ENCODE measurements at regions not wholly inside any gene's neighbourhood (a gene's known extent, or its start where the extent isn't known, plus 50 kb on each side); places are given as distances from the start of the nearest gene placed in this dataset.

DNA sequence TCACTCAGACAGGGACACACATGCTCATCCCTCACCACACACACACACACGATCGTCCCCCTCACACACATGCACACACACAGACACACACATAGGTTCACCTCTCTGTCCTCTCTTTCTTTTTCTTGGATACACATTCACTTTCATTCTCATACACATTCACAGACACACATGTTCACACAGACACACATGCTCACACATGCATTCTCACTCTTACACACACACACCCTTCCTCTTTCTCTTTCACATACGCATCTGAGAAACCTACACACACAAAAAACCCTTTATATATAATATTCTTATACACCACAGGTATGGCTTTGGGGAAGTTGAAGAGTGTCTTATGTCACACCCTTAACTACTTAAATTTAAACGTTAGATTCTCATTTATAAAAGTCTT, 248.6 kb upstream of the RUNX1 start:
- no peaks in the 10 kb centered on the region for H3K27me3 ChIP-seq (ENCODE audit: insufficient read depth)

DNA sequence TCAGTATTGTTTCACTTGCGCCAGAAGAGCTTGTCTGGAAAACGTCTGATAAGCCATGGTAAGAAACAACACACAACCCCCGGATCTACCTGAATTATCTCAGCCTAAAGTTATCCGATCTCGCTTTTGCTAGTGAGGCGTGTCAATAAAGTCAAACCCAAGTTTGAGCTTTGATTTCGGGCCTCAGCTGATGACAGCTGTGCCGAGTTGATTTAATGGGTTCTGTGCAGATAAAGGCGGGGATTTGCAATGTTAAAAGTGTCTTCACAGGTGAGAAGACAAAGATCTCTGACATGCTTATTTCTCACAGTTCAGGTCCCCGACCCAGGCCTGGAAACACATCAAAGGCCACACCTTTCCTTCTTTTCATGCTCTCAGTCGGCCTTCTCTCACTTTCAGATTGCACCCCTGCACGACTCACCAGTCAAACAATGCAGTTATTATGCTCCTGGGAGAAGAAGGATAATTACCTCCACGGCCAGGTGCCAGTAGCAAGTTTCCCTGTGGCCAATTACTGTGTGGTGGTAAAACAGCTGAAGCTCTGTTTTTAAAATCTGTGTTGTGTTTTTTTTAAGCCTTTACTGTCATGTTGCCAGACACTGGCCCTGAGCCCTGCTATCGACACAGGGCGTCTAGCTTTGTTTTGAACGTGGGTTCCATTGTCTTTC, 245.3 kb upstream of the RUNX1 start:
- DNase-seq: no peak
- no peaks in the 10 kb centered on the region for H3K9me3 ChIP-seq
- H3K4me2 ChIP-seq: no peak overlapping the region
- no peaks in the 10 kb centered on the region for H3K36me3 ChIP-seq (replicated peaks in 1 of 2; ENCODE audit: control insufficient read depth in 1 of 2, insufficient read depth in 2 of 2, low read length in 1 of 2)
- H3K9ac ChIP-seq: no peak overlapping the region
- TF ChIP-seq, protein P1, sequence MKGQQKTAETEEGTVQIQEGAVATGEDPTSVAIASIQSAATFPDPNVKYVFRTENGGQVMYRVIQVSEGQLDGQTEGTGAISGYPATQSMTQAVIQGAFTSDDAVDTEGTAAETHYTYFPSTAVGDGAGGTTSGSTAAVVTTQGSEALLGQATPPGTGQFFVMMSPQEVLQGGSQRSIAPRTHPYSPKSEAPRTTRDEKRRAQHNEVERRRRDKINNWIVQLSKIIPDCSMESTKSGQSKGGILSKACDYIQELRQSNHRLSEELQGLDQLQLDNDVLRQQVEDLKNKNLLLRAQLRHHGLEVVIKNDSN (IDR thresholded peaks at IDR 0.05; ENCODE audit: borderline replicate concordance, low read depth): no peak
- TF ChIP-seq YY1 (IDR thresholded peaks at IDR 0.05; ENCODE audit: low read depth) (no peak), FOXJ3 (CRISPR knock-in tag; IDR thresholded peaks at IDR 0.05) (no peak), RXRA (IDR thresholded peaks at IDR 0.05; ENCODE audit: borderline replicate concordance, low read depth) (no peak), FOXM1 (IDR thresholded peaks at IDR 0.05; ENCODE audit: low read depth) (no peak), SMC3 (IDR thresholded peaks at IDR 0.05; ENCODE audit: low read depth, low read length) (no peak), RFX5 (IDR thresholded peaks at IDR 0.05; ENCODE audit: low read length) (no peak), NRF1 (IDR thresholded peaks at IDR 0.05; ENCODE audit: low read depth, low read length) (no peak)
- TF ChIP-seq, protein P2, sequence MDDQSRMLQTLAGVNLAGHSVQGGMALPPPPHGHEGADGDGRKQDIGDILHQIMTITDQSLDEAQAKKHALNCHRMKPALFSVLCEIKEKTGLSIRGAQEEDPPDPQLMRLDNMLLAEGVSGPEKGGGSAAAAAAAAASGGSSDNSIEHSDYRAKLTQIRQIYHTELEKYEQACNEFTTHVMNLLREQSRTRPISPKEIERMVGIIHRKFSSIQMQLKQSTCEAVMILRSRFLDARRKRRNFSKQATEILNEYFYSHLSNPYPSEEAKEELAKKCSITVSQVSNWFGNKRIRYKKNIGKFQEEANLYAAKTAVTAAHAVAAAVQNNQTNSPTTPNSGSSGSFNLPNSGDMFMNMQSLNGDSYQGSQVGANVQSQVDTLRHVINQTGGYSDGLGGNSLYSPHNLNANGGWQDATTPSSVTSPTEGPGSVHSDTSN (IDR thresholded peaks at IDR 0.05): no peak
- TF ChIP-seq, protein P3, sequence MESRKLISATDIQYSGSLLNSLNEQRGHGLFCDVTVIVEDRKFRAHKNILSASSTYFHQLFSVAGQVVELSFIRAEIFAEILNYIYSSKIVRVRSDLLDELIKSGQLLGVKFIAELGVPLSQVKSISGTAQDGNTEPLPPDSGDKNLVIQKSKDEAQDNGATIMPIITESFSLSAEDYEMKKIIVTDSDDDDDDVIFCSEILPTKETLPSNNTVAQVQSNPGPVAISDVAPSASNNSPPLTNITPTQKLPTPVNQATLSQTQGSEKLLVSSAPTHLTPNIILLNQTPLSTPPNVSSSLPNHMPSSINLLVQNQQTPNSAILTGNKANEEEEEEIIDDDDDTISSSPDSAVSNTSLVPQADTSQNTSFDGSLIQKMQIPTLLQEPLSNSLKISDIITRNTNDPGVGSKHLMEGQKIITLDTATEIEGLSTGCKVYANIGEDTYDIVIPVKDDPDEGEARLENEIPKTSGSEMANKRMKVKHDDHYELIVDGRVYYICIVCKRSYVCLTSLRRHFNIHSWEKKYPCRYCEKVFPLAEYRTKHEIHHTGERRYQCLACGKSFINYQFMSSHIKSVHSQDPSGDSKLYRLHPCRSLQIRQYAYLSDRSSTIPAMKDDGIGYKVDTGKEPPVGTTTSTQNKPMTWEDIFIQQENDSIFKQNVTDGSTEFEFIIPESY (IDR thresholded peaks at IDR 0.05; ENCODE audit: borderline replicate concordance, low read depth): no peak
- peaks cover 0 to 7% of the 10 kb centered on the region in 2 experiments; a peak in 1 of 4 replicates for H3K4me1 ChIP-seq (ENCODE audit: control insufficient read depth in 1 of 2, insufficient read depth in 2 of 2, low read depth in 1 of 2, low read length in 1 of 2)
- peaks cover 2% of the 10 kb centered on the region for H3F3A ChIP-seq (replicated peaks; ENCODE audit: insufficient read depth)
- no peaks in the 10 kb centered on the region for H3K79me2 ChIP-seq (ENCODE audit: insufficient read depth)
- no peaks in the 10 kb centered on the region for H4K20me1 ChIP-seq (ENCODE audit: insufficient read depth)
- no peak overlapping the region for H3K4me3 ChIP-seq (ENCODE audit: low read depth in 2 of 2, low read length in 1 of 2)
- H3K27ac ChIP-seq (ENCODE audit: low read depth in 2 of 2, low read length in 1 of 2): no peak overlapping the region
- H3K27me3 ChIP-seq (ENCODE audit: insufficient read depth): no peaks in the 10 kb centered on the region
- H2AFZ ChIP-seq (ENCODE audit: low read depth): no peak overlapping the region
- no peaks in the 10 kb centered on the region for H3K9me2 ChIP-seq
- 71% methylated on average over 16 of the region's 16 CpGs for WGBS (ENCODE audit: low lambda C conversion rate)
- POLR2A ChIA-PET: no interaction called here
- CTCF ChIA-PET: no interaction called here

More for the DNA sequence above, 248.6 kb upstream of the RUNX1 start:
- Histone ChIP-seq H3K79me2 (ENCODE audit: insufficient read depth) (no peaks in the 10 kb centered on the region), H3F3A (replicated peaks; ENCODE audit: insufficient read depth) (peaks cover 8% of the 10 kb centered on the region), H3K36me3 (replicated peaks in 1 of 2; ENCODE audit: control insufficient read depth in 1 of 2, insufficient read depth in 2 of 2, low read length in 1 of 2) (no peaks in the 10 kb centered on the region), H3K9me2 (no peaks in the 10 kb centered on the region), H3K27ac (ENCODE audit: low read depth in 2 of 2, low read length in 1 of 2) (no peak overlapping the region), H3K9ac (no peak overlapping the region), H4K20me1 (ENCODE audit: insufficient read depth) (no peaks in the 10 kb centered on the region), H3K4me3 (ENCODE audit: low read depth in 2 of 2, low read length in 1 of 2) (no peak overlapping the region), H3K9me3 (no peaks in the 10 kb centered on the region), H2AFZ (ENCODE audit: low read depth) (no peak overlapping the region), H3K4me1 (ENCODE audit: control insufficient read depth in 1 of 2, insufficient read depth in 2 of 2, low read depth in 1 of 2, low read length in 1 of 2) (peaks cover 2 to 7% of the 10 kb centered on the region in 2 experiments; a peak in 1 of 4 replicates), H3K4me2 (no peak overlapping the region)
- ChIA-PET CTCF (no interaction called here), POLR2A (no interaction called here)
- 93% methylated on average over 4 of the region's 4 CpGs for WGBS (ENCODE audit: low lambda C conversion rate)
- DNase-seq: no peak
- TF ChIP-seq MXI1 (IDR thresholded peaks at IDR 0.05; ENCODE audit: low read depth, low read length) (no peak), NFIC (IDR thresholded peaks at IDR 0.05; ENCODE audit: borderline replicate concordance) (no peak), RAD21 (IDR thresholded peaks at IDR 0.05; ENCODE audit: low read length) (no peak), RXRA (IDR thresholded peaks at IDR 0.05; ENCODE audit: borderline replicate concordance, low read depth) (no peak), TEAD4 (IDR thresholded peaks at IDR 0.05; ENCODE audit: borderline replicate concordance, insufficient read depth) (no peak), EZH2phosphoT487 (IDR thresholded peaks at IDR 0.05; ENCODE audit: borderline replicate concordance, low read depth) (no peak), SIN3A (IDR thresholded peaks at IDR 0.05; ENCODE audit: borderline replicate concordance, low read depth, low read length) (no peak), JUND (IDR thresholded peaks at IDR 0.05) (no peak), TCF12 (IDR thresholded peaks at IDR 0.05) (no peak), GATA2 (CRISPR knock-in tag; IDR thresholded peaks at IDR 0.05) (no peak), GABPA (IDR thresholded peaks at IDR 0.05; ENCODE audit: low read depth) (no peak), SMC3 (IDR thresholded peaks at IDR 0.05; ENCODE audit: low read depth, low read length) (no peak), POLR2AphosphoS5 (IDR thresholded peaks at IDR 0.05; ENCODE audit: low read depth, low read length) (no peak), RFX5 (IDR thresholded peaks at IDR 0.05; ENCODE audit: low read length) (no peak), ELF1 (IDR thresholded peaks at IDR 0.05) (no peak), TAF1 (IDR thresholded peaks at IDR 0.05; ENCODE audit: borderline replicate concordance, low read depth, low read length) (no peak), EP300 (IDR thresholded peaks at IDR 0.05; ENCODE audit: borderline replicate concordance in 1 of 2, low read depth in 1 of 2, low read length in 1 of 2) (no peak)
- TF ChIP-seq, protein P4, sequence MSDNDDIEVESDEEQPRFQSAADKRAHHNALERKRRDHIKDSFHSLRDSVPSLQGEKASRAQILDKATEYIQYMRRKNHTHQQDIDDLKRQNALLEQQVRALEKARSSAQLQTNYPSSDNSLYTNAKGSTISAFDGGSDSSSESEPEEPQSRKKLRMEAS (IDR thresholded peaks at IDR 0.05; ENCODE audit: low read depth): no peak
- TF ChIP-seq, protein P5, sequence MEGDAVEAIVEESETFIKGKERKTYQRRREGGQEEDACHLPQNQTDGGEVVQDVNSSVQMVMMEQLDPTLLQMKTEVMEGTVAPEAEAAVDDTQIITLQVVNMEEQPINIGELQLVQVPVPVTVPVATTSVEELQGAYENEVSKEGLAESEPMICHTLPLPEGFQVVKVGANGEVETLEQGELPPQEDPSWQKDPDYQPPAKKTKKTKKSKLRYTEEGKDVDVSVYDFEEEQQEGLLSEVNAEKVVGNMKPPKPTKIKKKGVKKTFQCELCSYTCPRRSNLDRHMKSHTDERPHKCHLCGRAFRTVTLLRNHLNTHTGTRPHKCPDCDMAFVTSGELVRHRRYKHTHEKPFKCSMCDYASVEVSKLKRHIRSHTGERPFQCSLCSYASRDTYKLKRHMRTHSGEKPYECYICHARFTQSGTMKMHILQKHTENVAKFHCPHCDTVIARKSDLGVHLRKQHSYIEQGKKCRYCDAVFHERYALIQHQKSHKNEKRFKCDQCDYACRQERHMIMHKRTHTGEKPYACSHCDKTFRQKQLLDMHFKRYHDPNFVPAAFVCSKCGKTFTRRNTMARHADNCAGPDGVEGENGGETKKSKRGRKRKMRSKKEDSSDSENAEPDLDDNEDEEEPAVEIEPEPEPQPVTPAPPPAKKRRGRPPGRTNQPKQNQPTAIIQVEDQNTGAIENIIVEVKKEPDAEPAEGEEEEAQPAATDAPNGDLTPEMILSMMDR (IDR thresholded peaks at IDR 0.05): no peak

All from SK-N-SH (cell line).